SK-N-MC (cell line): ENCODE measurements at regions not wholly inside any gene's neighbourhood (a gene's known extent, or its start where the extent isn't known, plus 50 kb on each side); places are given as distances from the start of the nearest gene placed in this dataset.

ENCODE experiments used
- DNase-seq: peaks from one replicate; pipeline ENCODE4 v3.0.0-alpha.2; 2011; ENCODE audit warnings: low read depth, low spot score
- H3K27ac ChIP-seq: fragments of 200-600 bp; sonication (generic); 2 replicates; pipeline ENCODE4 v1.5.1; 2016; ENCODE audit warnings: mixed run types
- H3K36me3 ChIP-seq: fragments of 200-600 bp; sonication (generic); 2 replicates; pipeline ENCODE4 v1.6.1; 2017; ENCODE audit warnings: antibody characterized with exemption, low read length, mixed read lengths; ENCODE audit not compliant: insufficient read depth
- H3K4me3 ChIP-seq: fragments of 200-600 bp; sonication (generic); 2 replicates; pipeline ENCODE4 v1.5.1; 2016
- H3K9ac ChIP-seq: fragments of 200-600 bp; sonication (generic); 2 replicates; pipeline ENCODE4 v1.8.0; 2017; ENCODE audit warnings: mixed run types, mixed read lengths; ENCODE audit not compliant: insufficient read length
- H3K9me3 ChIP-seq: fragments of 200-600 bp; sonication (generic); 2 replicates; pipeline ENCODE4 v1.6.1; 2017; ENCODE audit warnings: low read depth, mild to moderate bottlenecking, antibody characterized with exemption, low read length, moderate library complexity, mixed read lengths
- EZH2 ChIP-seq: fragments of 200-600 bp; sonication (generic); IDR thresholded peaks from one replicate; pipeline ENCODE4 v1.6.1; 2017; ENCODE audit warnings: antibody characterized with exemption
- FOXP2 ChIP-seq: optimal IDR thresholded peaks from 2 replicates; pipeline ENCODE3; 2011; ENCODE audit warnings: mild to moderate bottlenecking, moderate library complexity; ENCODE audit not compliant: insufficient read depth; ENCODE audit errors: extremely low read length, control extremely low read depth
- POLR2AphosphoS5 ChIP-seq: IDR thresholded peaks from 2 replicates; pipeline ENCODE4 v1.6.1; 2012; ENCODE audit warnings: mild to moderate bottlenecking, low read depth, low read length, borderline replicate concordance

GRCh38 chr4:54855191-54855854, 197.6 kb downstream of the KIT start:
- no peaks in the 10 kb centered on the region for H3K9me3 ChIP-seq
- H3K4me3 ChIP-seq: no peak overlapping the region
- no peak overlapping the region for H3K9ac ChIP-seq
- H3K36me3 ChIP-seq: no peaks in the 10 kb centered on the region
- TF ChIP-seq POLR2AphosphoS5: no peak
- TF ChIP-seq EZH2: no peak
- no peak for TF ChIP-seq FOXP2
- H3K27ac ChIP-seq: no peak overlapping the region
- no peak for DNase-seq

GRCh38 chr4:54852602-54853001, 194.8 kb downstream of the KIT start:
- no peak for DNase-seq
- Histone ChIP-seq H3K9ac (no peak overlapping the region), H3K9me3 (no peaks in the 10 kb centered on the region), H3K4me3 (no peak overlapping the region), H3K27ac (no peak overlapping the region), H3K36me3 (no peaks in the 10 kb centered on the region)
- TF ChIP-seq FOXP2 (no peak), POLR2AphosphoS5 (no peak), EZH2 (no peak)

GRCh38 chr4:54852054-54852453, 194.3 kb downstream of the KIT start:
- no peak overlapping the region for H3K4me3 ChIP-seq
- H3K27ac ChIP-seq: no peak overlapping the region
- no peak for TF ChIP-seq FOXP2
- TF ChIP-seq EZH2: no peak
- no peak for TF ChIP-seq POLR2AphosphoS5
- H3K36me3 ChIP-seq: no peaks in the 10 kb centered on the region
- no peak for DNase-seq
- no peak overlapping the region for H3K9ac ChIP-seq
- H3K9me3 ChIP-seq: no peaks in the 10 kb centered on the region

- Histone ChIP-seq H3K27ac (no peak overlapping the region), H3K4me3 (no peak overlapping the region), H3K9me3 (no peaks in the 10 kb centered on the region), H3K36me3 (no peaks in the 10 kb centered on the region), H3K9ac (no peak overlapping the region)
- no peak for DNase-seq
- TF ChIP-seq EZH2 (no peak), FOXP2 (no peak), POLR2AphosphoS5 (no peak)
These were observed 187.2 kb downstream of the KIT start for GRCh38 chr4:54844911-54845310.

- Histone ChIP-seq H3K27ac (no peak overlapping the region), H3K9me3 (no peaks in the 10 kb centered on the region), H3K9ac (no peak overlapping the region), H3K36me3 (no peaks in the 10 kb centered on the region), H3K4me3 (no peak overlapping the region)
- DNase-seq: no peak
- TF ChIP-seq EZH2 (no peak), FOXP2 (no peak)
These were observed 186.2 kb downstream of the KIT start for GRCh38 chr4:54843946-54844345.

GRCh38 chr4:54843106-54843505, 185.3 kb downstream of the KIT start:
- H3K27ac ChIP-seq: no peak overlapping the region
- H3K4me3 ChIP-seq: no peak overlapping the region

GRCh38 chr4:54842656-54843055, 184.9 kb downstream of the KIT start:
- Histone ChIP-seq H3K4me3 (no peak overlapping the region), H3K36me3 (no peaks in the 10 kb centered on the region), H3K9ac (no peak overlapping the region), H3K27ac (no peak overlapping the region), H3K9me3 (no peaks in the 10 kb centered on the region)
- TF ChIP-seq FOXP2 (no peak), EZH2 (no peak), POLR2AphosphoS5 (no peak)
- no peak for DNase-seq

More at GRCh38 chr4:54843106-54843505, 185.3 kb downstream of the KIT start:
- Histone ChIP-seq H3K36me3 (no peaks in the 10 kb centered on the region), H3K9ac (no peak overlapping the region), H3K9me3 (no peaks in the 10 kb centered on the region)
- TF ChIP-seq FOXP2: no peak
- TF ChIP-seq EZH2: no peak
- no peak for TF ChIP-seq POLR2AphosphoS5
- no peak for DNase-seq

GRCh38 chr4:54842226-54842625, 184.5 kb downstream of the KIT start:
- Histone ChIP-seq H3K4me3 (no peak overlapping the region), H3K36me3 (no peaks in the 10 kb centered on the region), H3K9me3 (no peaks in the 10 kb centered on the region), H3K27ac (no peak overlapping the region), H3K9ac (no peak overlapping the region)
- TF ChIP-seq EZH2 (no peak), FOXP2 (no peak), POLR2AphosphoS5 (no peak)
- no peak for DNase-seq

GRCh38 chr4:54840992-54841768, 183.4 kb downstream of the KIT start:
- no peak for DNase-seq
- Histone ChIP-seq H3K36me3 (no peaks in the 10 kb centered on the region), H3K9me3 (no peaks in the 10 kb centered on the region), H3K27ac (no peak overlapping the region), H3K9ac (no peak overlapping the region), H3K4me3 (no peak overlapping the region)
- TF ChIP-seq POLR2AphosphoS5 (no peak), FOXP2 (no peak), EZH2 (no peak)
